GM23338 (cell line): ENCODE measurements at regions not wholly inside any gene's neighbourhood (a gene's known extent, or its start where the extent isn't known, plus 50 kb on each side); places are given as distances from the start of the nearest gene placed in this dataset.

ENCODE experiments used
- CREB1 ChIP-seq: fragments of 250-450 bp; sonication (Bioruptor Pico); IDR thresholded peaks from 2 replicates; pipeline ENCODE4 v1.5.0; 2020; ENCODE audit warnings: low read depth, mild to moderate bottlenecking, moderate library complexity
- JUNB ChIP-seq: IDR thresholded peaks from one replicate; pipeline ENCODE4 v1.6.1; 2016; ENCODE audit warnings: antibody characterized with exemption; ENCODE audit not compliant: unreplicated experiment
- NANOG ChIP-seq: IDR thresholded peaks from 2 replicates; pipeline ENCODE4 v1.6.1; 2016; ENCODE audit warnings: antibody characterized with exemption, borderline replicate concordance
- POLR2AphosphoS5 ChIP-seq: IDR thresholded peaks from 2 replicates; pipeline ENCODE4 v1.6.1; 2016; ENCODE audit warnings: antibody characterized with exemption, low read depth
- REST ChIP-seq: IDR thresholded peaks from one replicate; pipeline ENCODE4 v1.6.1; 2018; ENCODE audit warnings: antibody characterized with exemption; ENCODE audit not compliant: unreplicated experiment
- STAT1 ChIP-seq: IDR thresholded peaks from one replicate; pipeline ENCODE4 v1.6.1; 2016; ENCODE audit warnings: antibody characterized with exemption; ENCODE audit not compliant: unreplicated experiment
- ZNF331 ChIP-seq: fragments of 250-450 bp; sonication (Bioruptor Pico); IDR thresholded peaks from 2 replicates; pipeline ENCODE4 v1.5.0; 2020; ENCODE audit warnings: low read depth, mild to moderate bottlenecking, moderate library complexity
- ZNF462 ChIP-seq: fragments of 250-450 bp; sonication (Bioruptor Pico); IDR thresholded peaks from 2 replicates; pipeline ENCODE4 v1.5.0; 2020; ENCODE audit warnings: mild to moderate bottlenecking, moderate library complexity

- TF ChIP-seq ZNF462 (no peak), NANOG (no peak), REST (no peak), POLR2AphosphoS5 (no peak), JUNB (no peak), CREB1 (CRISPR knock-in tag) (no peak), ZNF331 (no peak), STAT1 (no peak)
Measured at GRCh38 chr12:124432376-124432775, 135.0 kb downstream of the NCOR2 start (continued).
